ENCODE measurements at regions not wholly inside any gene's neighbourhood (a gene's known extent, or its start where the extent isn't known, plus 50 kb on each side); places are given as distances from the start of the nearest gene placed in this dataset.

DNA sequence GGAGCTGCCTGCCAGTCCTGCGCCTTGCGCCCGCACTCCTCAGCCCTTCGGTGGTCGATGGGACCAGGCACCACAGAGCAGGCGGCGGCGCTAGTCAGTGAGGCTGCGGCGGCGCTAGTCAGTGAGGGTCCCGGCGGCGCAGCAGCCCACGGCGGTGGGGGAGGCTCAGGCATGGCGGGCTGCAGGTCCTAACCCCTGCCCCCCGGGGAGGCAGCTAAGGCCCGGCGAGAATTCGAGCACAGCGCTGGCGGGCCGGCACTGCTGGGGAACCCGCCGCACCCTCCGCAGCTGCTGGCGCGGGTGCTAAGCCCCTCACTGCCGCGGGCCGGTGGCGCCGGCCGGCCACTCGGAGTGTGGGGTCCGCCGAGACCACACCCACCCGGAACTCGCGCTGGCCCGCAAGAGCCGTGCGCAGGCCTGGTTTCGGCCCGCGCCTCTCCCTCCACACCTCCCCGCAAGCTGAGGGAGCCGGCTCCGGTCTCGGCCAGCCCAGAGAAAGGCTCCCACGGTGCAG, 867.4 kb downstream of the DSC3 start:
- no peaks in the 10 kb centered on the region for H3K36me3 ChIP-seq
- no peak overlapping the region for H3K4me3 ChIP-seq
- intact Hi-C loops (cut with DNase I) = no loop called here
- H3K9me3 ChIP-seq = no peaks in the 10 kb centered on the region
- TF ChIP-seq, protein P1, sequence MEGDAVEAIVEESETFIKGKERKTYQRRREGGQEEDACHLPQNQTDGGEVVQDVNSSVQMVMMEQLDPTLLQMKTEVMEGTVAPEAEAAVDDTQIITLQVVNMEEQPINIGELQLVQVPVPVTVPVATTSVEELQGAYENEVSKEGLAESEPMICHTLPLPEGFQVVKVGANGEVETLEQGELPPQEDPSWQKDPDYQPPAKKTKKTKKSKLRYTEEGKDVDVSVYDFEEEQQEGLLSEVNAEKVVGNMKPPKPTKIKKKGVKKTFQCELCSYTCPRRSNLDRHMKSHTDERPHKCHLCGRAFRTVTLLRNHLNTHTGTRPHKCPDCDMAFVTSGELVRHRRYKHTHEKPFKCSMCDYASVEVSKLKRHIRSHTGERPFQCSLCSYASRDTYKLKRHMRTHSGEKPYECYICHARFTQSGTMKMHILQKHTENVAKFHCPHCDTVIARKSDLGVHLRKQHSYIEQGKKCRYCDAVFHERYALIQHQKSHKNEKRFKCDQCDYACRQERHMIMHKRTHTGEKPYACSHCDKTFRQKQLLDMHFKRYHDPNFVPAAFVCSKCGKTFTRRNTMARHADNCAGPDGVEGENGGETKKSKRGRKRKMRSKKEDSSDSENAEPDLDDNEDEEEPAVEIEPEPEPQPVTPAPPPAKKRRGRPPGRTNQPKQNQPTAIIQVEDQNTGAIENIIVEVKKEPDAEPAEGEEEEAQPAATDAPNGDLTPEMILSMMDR (IDR thresholded peaks at IDR 0.05) = no peak
- no peak for ATAC-seq
- no peaks in the 10 kb centered on the region for H3K4me1 ChIP-seq
- H3K27me3 ChIP-seq = no peaks in the 10 kb centered on the region
- no peak overlapping the region for H3K27ac ChIP-seq
- no peak for DNase-seq

DNA sequence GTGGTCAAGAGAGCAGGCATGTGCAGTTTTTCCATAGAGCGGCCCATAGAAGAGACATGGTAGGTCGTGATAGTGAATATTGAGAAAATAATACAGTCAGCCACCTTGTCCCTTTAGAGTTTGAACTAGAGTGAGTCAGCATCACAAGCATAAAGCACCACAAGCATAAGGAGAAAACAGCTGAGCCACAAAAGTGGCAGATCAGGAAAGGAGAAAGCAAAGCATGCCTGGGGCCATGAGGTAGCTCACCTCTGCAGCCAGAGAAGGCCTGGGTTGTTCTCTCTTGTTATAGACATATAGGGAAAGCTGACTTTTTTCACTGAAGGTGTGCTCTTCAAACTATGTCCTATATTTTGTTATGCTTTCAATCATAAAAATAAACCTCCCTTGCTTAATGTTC, 879.0 kb downstream of the DSC3 start:
- H3K27ac ChIP-seq = no peak overlapping the region
- DNase-seq = no peak
- intact Hi-C loops (cut with DNase I) = no loop called here

DNA sequence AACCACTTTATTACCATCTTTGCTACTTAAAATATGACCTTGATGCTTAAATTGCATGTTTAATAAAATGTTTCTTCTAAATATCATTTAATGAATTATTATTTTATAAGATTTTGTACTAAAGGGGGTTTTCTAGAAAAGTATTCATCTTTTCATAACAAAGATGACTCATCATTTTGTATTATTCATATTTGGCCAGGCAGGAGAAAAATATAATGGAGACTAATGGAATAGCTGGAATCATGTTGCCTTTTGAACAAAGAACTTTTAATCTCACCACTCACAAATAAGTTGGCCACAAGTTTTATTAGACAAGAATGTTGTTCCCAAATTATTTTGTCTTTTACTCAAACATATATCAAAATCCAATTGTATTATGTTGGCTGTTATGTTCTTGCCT, 882.4 kb downstream of the DSC3 start:
- no peak overlapping the region for H3K27ac ChIP-seq
- no peak overlapping the region for H3K4me3 ChIP-seq
- H3K9me3 ChIP-seq = no peaks in the 10 kb centered on the region
- no peak for DNase-seq
- TF ChIP-seq, protein P1 (IDR thresholded peaks at IDR 0.05) = no peak
- H3K4me1 ChIP-seq = no peaks in the 10 kb centered on the region
- intact Hi-C loops (cut with DNase I) = no loop called here
- no peaks in the 10 kb centered on the region for H3K36me3 ChIP-seq
- H3K27me3 ChIP-seq = no peaks in the 10 kb centered on the region
- ATAC-seq = no peak

More for the DNA sequence above, 879.0 kb downstream of the DSC3 start:
- Histone ChIP-seq H3K4me3 (no peak overlapping the region), H3K4me1 (no peaks in the 10 kb centered on the region), H3K36me3 (no peaks in the 10 kb centered on the region), H3K27me3 (no peaks in the 10 kb centered on the region), H3K9me3 (no peaks in the 10 kb centered on the region)
- no peak for ATAC-seq
- TF ChIP-seq, protein P1 (IDR thresholded peaks at IDR 0.05) = no peak

DNA sequence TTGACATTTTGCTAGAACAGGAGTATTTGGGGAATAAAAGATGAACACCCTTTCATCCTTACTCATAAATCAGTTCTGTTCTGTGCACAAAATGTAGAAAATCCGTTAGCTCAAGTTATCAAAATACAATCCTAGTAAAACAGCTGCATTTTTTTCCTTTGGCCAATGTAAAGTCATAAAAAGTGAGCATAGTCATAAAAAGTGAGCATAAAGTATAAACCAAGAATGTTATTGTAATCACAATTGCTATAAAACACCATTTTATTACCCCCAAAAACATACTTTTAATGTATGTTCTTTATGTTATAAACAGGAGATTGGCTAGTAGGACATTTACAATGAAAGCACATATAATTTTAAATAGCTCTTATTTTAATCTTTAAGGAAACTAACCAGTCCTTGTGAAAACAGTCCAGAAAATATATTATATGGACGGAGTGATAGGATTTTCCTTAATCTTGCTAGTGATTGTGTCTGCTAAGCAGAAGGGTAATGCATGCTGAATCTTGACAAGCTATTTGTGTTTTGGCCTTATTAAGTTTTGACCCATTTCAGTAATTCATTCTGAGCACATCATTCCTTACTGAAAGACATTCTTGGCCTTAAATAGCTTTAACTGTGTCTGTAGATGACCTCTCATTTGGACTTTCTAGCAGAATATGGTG, 891.8 kb downstream of the DSC3 start:
- Histone ChIP-seq H3K4me1 (no peaks in the 10 kb centered on the region), H3K4me3 (no peak overlapping the region), H3K27ac (no peak overlapping the region), H3K9me3 (no peaks in the 10 kb centered on the region), H3K27me3 (no peaks in the 10 kb centered on the region), H3K36me3 (no peaks in the 10 kb centered on the region)
- DNase-seq (no peak), ATAC-seq (no peak)
- intact Hi-C loops (cut with DNase I) = no loop called here
- TF ChIP-seq, protein P1 (IDR thresholded peaks at IDR 0.05) = no peak

DNA sequence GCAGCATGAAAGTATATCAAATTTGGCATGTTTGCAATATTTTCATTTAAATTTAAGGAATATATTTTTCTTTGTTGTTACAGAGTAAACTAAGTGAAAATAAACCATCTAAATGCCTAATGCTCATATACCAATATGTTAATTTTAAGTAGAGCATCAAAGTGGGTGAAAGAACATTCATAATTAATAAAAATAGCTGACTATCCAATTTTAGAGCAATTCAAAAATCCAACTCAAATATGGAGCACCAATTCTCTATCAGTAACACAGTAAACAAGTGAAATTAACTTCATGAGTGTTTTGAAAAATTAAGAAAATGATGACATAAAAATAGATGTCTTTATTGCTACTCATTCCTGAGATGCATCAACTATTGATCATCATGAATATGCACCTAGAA, 893.0 kb downstream of the DSC3 start:
- H3K4me1 ChIP-seq = no peaks in the 10 kb centered on the region
- intact Hi-C loops (cut with DNase I) = no loop called here
- TF ChIP-seq, protein P1 (IDR thresholded peaks at IDR 0.05) = no peak
- DNase-seq (no peak), ATAC-seq (no peak)
- H3K27ac ChIP-seq = no peak overlapping the region
- no peaks in the 10 kb centered on the region for H3K27me3 ChIP-seq
- H3K9me3 ChIP-seq = no peaks in the 10 kb centered on the region
- H3K4me3 ChIP-seq = no peak overlapping the region
- no peaks in the 10 kb centered on the region for H3K36me3 ChIP-seq

Measured in upper lobe of right lung (tissue), 1 donor.